ENCODE measurements at regions not wholly inside any gene's neighbourhood (a gene's known extent, or its start where the extent isn't known, plus 50 kb on each side); places are given as distances from the start of the nearest gene placed in this dataset.
"Not testable (repeated sequence)": the region's sequence is repeated elsewhere in the genome, so short reads cannot be mapped to it uniquely, and the experiment has no call there.

GRCh38 chr15:22253676-22254408 is 173.5 kb downstream of the OR4M2 start:
- intact Hi-C loops (cut with DNase I, micrococcal nuclease) = no loop called here
- no peak overlapping the region for H3K4me3 ChIP-seq (ENCODE audit: low read length)

GRCh38 chr15:22254409-22255045 is 174.2 kb downstream of the OR4M2 start:
- H3K27ac ChIP-seq (ENCODE audit: low read depth in 1 of 2, low read length in 2 of 2); H3K9me3 Mint-ChIP-seq; H3K4me3 Mint-ChIP-seq; POLR2A ChIA-PET; CTCF ChIA-PET; intact Hi-C loops (cut with DNase I, micrococcal nuclease); H3K36me3 ChIP-seq (ENCODE audit: insufficient read depth, low read length); H3K27ac Mint-ChIP-seq; H3K4me3 ChIP-seq (ENCODE audit: low read length); H3K36me3 Mint-ChIP-seq (ENCODE audit: low read depth): not testable (repeated sequence)
- DNase-seq = peak in 1 of 14 experiments; percentile 39
- peak; percentile 7 for ATAC-seq (ENCODE audit: poor library complexity)
- peaks cover 39% of the 10 kb centered on the region for H3K4me1 ChIP-seq (ENCODE audit: insufficient read depth, low read length)
- Mint-ChIP-seq H3K4me1 (ENCODE audit: low read depth) (peaks cover 26% of the 10 kb centered on the region), H3K27me3 (peaks cover 62% of the 10 kb centered on the region)
- peaks cover 16 to 21% of the 10 kb centered on the region in 2 experiments for H3K27me3 ChIP-seq (ENCODE audit: control insufficient read depth in 1 of 2, insufficient read depth in 2 of 2, low read length in 2 of 2)
- peaks cover 0 to 13% of the 10 kb centered on the region in 2 experiments for H3K9me3 ChIP-seq (ENCODE audit: control insufficient read depth in 1 of 2, insufficient read depth in 1 of 2, low read length in 2 of 2)

More at GRCh38 chr15:22253676-22254408, 173.5 kb downstream of the OR4M2 start:
- H3K36me3 Mint-ChIP-seq (ENCODE audit: low read depth) = no peaks in the 10 kb centered on the region
- POLR2A ChIA-PET = no interaction called here
- no peak for TF ChIP-seq CTCF (IDR thresholded peaks at IDR 0.05)
- peaks cover 55% of the 10 kb centered on the region for H3K27me3 Mint-ChIP-seq
- DNase-seq = peak in 3 of 14 experiments; percentile 29 to 58 (median 53)
- H3K27ac Mint-ChIP-seq = no peak overlapping the region
- peaks cover 0 to 13% of the 10 kb centered on the region in 2 experiments for H3K9me3 ChIP-seq (ENCODE audit: control insufficient read depth in 1 of 2, insufficient read depth in 1 of 2, low read length in 2 of 2)
- peak; percentile 35 for ATAC-seq (ENCODE audit: poor library complexity)
- CTCF ChIA-PET = no interaction called here
- no peaks in the 10 kb centered on the region for H3K36me3 ChIP-seq (ENCODE audit: insufficient read depth, low read length)
- H3K9me3 Mint-ChIP-seq = no peaks in the 10 kb centered on the region
- peak overlapping the region; percentile 2 for H3K4me3 Mint-ChIP-seq
- no peak overlapping the region for H3K27ac ChIP-seq (ENCODE audit: low read depth in 1 of 2, low read length in 2 of 2)
- H3K27me3 ChIP-seq (ENCODE audit: control insufficient read depth in 1 of 2, insufficient read depth in 2 of 2, low read length in 2 of 2) = peaks cover 18 to 21% of the 10 kb centered on the region in 2 experiments
- H3K4me1 ChIP-seq (ENCODE audit: insufficient read depth, low read length) = peaks cover 32% of the 10 kb centered on the region
- H3K4me1 Mint-ChIP-seq (ENCODE audit: low read depth) = peaks cover 19% of the 10 kb centered on the region

GRCh38 chr15:22255606-22256005 is 175.3 kb downstream of the OR4M2 start:
- ATAC-seq (ENCODE audit: poor library complexity); CTCF ChIA-PET; H3K4me3 Mint-ChIP-seq; H3K27ac ChIP-seq (ENCODE audit: low read depth in 1 of 2, low read length in 2 of 2); H3K4me3 ChIP-seq (ENCODE audit: low read length); H3K36me3 ChIP-seq (ENCODE audit: insufficient read depth, low read length); H3K27ac Mint-ChIP-seq; H3K36me3 Mint-ChIP-seq (ENCODE audit: low read depth); H3K9me3 Mint-ChIP-seq; DNase-seq; POLR2A ChIA-PET: not testable (repeated sequence)
- intact Hi-C loops (cut with DNase I, micrococcal nuclease) = loop anchor here in 1 of 2 experiments (2.0 kb wide), 1 partner anchor 15 kb away; no protein-coding TSS in a partner anchor
- H3K9me3 ChIP-seq (ENCODE audit: control insufficient read depth in 1 of 2, insufficient read depth in 1 of 2, low read length in 2 of 2) = peaks cover 0 to 13% of the 10 kb centered on the region in 2 experiments
- Mint-ChIP-seq H3K27me3 (peaks cover 72% of the 10 kb centered on the region), H3K4me1 (ENCODE audit: low read depth) (peaks cover 37% of the 10 kb centered on the region)
- H3K27me3 ChIP-seq (ENCODE audit: control insufficient read depth in 1 of 2, insufficient read depth in 2 of 2, low read length in 2 of 2) = peaks cover 16 to 21% of the 10 kb centered on the region in 2 experiments
- peaks cover 49% of the 10 kb centered on the region for H3K4me1 ChIP-seq (ENCODE audit: insufficient read depth, low read length)

DNA sequence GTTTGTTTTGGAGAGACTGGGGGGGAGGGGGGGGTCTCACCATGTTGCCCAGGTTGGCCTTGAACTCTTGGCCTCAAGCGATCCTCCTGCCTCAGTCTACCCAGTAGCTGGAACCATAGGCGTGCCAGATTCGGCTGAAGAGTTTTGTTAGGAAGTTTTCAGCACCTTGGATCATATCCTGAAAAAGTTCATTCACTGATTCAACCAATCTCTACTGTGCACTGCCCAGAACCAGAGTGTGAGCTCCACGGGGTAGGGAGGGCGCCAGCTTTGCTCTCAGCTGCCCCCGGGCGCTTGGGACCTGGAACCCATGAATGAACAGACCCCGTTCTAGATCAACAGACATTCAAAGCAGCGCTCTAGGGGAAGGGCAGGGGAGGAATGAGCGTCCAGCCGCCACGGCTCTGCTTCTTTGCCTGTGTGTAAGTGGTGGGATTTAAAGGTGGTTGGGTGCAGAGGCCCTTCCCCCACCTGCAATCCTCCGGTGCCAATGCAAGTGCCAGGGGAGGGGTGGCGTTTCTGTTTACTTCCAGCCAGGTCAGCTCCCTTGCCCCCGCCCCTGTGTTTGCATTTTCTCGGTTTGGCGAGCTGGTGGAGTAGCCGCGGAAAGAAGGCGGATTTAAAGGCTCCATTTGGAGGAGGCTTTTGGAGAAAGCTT is 176.2 kb downstream of the OR4M2 start:
- peaks cover 52% of the 10 kb centered on the region for H3K4me1 ChIP-seq (ENCODE audit: insufficient read depth, low read length)
- not testable (repeated sequence) for H3K27ac Mint-ChIP-seq

More for the DNA sequence above, 176.2 kb downstream of the OR4M2 start:
- H3K9me3 ChIP-seq (ENCODE audit: control insufficient read depth in 1 of 2, insufficient read depth in 1 of 2, low read length in 2 of 2) = peaks cover 0 to 13% of the 10 kb centered on the region in 2 experiments
- ATAC-seq (ENCODE audit: poor library complexity); H3K36me3 ChIP-seq (ENCODE audit: insufficient read depth, low read length); DNase-seq; CTCF ChIA-PET; H3K4me3 ChIP-seq (ENCODE audit: low read length); H3K27ac ChIP-seq (ENCODE audit: low read depth in 1 of 2, low read length in 2 of 2); H3K9me3 Mint-ChIP-seq; POLR2A ChIA-PET; H3K36me3 Mint-ChIP-seq (ENCODE audit: low read depth): not testable (repeated sequence)
- intact Hi-C loops (cut with DNase I, micrococcal nuclease) = loop anchor here in 1 of 2 experiments (2.0 kb wide), 1 partner anchor 14 kb away; no protein-coding TSS in a partner anchor
- Mint-ChIP-seq H3K27me3 (peaks cover 74% of the 10 kb centered on the region), H3K4me3 (peak overlapping the region; percentile 9), H3K4me1 (ENCODE audit: low read depth) (peaks cover 45% of the 10 kb centered on the region)
- peaks cover 16 to 21% of the 10 kb centered on the region in 2 experiments for H3K27me3 ChIP-seq (ENCODE audit: control insufficient read depth in 1 of 2, insufficient read depth in 2 of 2, low read length in 2 of 2)
